Stimulated activated naive CD4-positive, alpha-beta T cell treated with Interleukin-2 at 50 U/mL for 16 hours (primary cell): ENCODE measurements at regions not wholly inside any gene's neighbourhood (a gene's known extent, or its start where the extent isn't known, plus 50 kb on each side); places are given as distances from the start of the nearest gene placed in this dataset.
"Not testable (repeated sequence)": the region's sequence is repeated elsewhere in the genome, so short reads cannot be mapped to it uniquely, and the experiment has no call there.

Experiments
- DNase-seq: peaks from one replicate; lab custom pipeline; 2025; lab: John Stamatoyannopoulos, UW

DNA sequence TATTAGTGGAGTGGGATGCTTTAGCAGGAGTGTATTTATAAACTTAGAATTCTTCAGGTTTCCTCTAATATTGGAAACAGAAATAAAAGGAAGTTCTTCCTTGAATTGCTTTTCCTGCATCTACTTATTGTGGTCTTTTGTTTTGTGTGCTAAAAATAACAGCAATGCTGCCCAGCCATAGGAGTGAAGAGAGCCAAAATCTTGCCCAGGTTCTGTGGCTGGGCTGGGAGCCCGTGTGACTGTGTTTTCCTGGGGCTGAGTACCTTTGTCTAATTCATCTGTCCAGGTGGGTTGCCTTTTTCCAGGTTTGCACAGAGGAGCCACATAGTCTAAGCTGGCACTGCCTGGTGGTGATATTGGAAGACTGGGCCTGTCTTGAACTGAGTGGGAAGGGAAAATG, 179.7 kb upstream of the ADAMTSL1 start:
- no peak for DNase-seq

DNA sequence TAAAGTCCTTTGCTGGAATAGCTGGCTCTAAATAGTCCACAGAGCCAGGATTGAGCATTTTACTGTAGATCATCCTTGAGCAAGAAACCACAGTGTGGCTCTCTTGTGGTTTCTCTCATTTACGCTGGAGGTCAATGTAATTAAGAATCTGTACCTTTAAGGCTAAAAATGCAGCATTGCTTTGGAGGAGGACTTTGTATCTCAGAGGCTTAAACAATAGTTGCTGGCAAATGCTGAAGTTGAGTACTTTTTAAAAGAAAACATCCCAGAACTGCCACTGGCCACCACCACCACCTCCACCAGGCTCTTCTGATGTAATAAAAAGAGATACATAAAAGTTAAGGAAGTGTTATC, 177.3 kb upstream of the ADAMTSL1 start:
- DNase-seq: no peak

DNA sequence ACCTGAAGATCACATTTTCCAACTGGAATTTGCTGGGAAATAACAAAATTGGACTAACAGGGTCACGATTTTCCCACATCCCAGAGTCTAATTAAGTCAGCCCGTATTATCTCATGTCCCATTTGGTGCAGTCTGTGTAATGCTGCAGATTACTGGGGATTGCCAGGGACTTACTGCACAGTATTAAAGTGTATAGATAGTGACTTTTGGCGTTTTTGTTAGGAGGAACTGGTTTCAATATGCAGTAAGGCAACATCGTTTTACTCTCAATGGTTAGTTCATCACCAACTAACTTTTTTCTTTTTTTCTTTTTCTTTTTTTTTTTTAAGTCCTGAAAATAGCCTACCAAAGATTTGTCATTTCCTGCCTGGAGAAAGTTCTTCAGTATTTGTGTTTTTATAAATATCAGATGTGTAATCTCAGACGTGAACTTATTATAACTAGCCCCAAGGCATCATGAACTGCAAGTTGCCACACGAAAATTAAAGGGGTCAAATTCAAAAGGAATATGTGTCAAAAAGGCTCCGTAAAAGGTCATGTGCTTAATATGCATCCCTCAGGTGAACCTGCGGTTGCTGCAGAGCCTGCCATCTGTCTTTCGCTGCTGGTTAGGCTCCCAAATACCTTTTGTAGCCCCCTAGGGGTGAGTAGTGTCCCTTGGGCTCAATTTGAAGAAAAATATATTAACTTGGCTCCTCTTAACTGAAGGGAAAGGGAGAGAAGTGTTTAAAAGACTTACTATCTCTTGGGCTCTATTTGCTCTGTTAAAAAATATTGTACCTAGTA, 176.7 kb upstream of the ADAMTSL1 start:
- no peak for DNase-seq

DNA sequence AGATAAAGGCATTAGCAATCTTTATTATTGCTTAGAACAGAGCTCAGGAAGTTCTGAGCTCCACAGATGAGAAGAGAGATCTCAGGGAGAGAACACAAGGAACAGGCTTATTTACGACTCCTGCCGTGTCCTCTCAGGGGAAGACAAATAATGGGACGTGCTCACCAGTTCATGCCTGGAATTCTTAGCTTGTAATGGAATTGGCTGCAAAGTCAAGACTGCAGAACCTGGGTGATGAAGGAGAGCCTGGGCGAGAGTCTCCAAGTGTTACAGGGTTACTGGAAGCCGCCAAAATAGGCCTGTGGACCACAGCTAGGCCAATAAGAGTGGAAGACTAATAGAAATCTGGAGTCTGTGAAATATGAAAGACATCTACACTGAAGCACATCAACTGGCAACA, 174.5 kb upstream of the ADAMTSL1 start:
- DNase-seq: no peak

DNA sequence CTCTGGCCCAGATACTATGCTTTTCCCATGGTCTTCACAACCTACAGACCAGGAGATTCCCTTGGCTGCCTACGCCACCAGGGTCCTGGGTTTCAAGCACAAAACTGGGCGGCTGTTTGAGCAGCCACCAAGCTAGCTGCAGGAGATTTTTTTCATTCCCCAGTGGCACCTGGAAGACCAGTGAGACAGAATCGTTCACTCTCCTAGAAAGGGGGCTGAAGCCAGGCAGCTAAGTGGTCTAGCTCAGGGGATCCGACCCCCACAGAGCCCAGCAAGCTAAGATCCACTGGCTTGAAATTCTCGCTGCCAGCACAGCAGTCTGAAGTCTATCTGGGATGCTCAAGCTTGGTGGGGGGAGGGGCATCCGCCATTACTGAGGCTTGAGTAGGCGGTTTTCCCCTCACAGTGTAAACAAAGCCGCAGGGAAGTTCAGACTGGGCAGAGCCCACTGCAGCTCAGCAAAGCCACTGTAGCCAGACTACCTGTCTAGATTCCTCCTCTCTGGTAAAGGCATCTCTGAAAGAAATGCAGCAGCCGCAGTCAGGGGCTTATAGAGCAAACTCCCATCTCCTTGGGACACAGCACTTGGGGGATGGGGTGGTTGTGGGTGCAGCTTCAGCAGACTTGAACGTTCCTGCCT, 168.7 kb upstream of the ADAMTSL1 start:
- not testable (repeated sequence) for DNase-seq

DNA sequence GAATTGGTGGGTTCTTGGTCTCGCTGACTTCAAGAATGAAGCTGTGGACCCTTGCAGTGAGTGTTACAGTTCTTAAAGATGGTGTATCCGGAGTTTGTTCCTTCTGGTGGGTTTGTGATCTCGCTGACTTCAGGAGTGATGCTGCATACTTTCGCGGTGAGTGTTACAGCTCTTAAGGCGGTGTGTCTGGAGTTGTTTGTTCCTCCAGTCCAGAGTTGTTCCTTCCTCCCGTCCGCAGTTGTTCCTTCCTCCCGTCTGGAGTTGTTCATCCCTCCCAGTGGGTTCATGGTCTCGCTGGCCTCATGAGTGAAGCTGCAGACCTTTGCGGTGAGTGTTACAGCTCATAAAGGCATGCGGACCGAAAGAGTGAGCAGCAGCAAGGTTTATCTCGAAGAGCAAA, 159.6 kb upstream of the ADAMTSL1 start:
- no peak for DNase-seq

DNA sequence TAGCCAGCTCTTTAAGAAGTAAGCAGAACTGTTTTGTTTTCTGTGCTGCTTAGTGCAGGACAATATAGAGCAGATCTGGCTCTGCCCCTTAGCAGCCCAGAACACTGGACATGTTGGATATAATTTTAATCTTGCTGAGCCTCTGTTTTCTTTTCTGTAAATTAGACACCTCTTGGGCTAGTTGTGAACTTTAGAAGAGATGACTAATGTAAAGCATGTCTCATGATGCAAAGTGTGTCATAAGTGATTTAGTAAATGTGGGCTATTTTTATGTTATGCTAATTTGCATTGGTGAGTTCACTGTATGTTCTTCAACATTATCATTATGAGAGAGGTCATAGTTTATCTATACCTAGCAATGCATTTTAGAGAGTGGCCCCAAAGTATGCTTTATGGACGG, 156.1 kb upstream of the ADAMTSL1 start:
- DNase-seq: no peak

DNA sequence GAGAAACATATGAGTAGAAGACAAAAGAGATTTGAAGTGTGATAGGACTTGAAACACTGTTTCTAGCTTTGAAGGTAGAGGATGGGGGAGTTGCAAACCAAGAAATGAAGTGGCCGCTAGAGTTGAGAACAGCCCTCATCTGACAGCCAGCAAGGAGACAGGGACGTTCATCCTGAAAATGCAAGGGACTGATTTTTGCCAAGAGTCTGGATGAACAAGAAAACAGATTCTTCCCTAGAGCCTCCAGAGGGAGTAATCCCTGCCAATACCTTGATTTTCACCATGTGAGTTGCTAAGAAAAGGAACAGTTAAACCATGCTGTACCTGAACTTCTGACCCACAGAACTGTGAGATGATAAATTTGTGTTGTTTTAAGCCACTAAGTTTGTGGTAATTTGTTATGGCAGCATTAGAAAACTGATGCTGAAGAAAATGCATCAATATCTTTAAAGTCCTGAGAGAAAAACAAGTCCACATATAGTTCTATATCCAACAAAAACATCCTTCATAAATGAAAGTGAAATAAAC, 154.0 kb upstream of the ADAMTSL1 start:
- no peak for DNase-seq

DNA sequence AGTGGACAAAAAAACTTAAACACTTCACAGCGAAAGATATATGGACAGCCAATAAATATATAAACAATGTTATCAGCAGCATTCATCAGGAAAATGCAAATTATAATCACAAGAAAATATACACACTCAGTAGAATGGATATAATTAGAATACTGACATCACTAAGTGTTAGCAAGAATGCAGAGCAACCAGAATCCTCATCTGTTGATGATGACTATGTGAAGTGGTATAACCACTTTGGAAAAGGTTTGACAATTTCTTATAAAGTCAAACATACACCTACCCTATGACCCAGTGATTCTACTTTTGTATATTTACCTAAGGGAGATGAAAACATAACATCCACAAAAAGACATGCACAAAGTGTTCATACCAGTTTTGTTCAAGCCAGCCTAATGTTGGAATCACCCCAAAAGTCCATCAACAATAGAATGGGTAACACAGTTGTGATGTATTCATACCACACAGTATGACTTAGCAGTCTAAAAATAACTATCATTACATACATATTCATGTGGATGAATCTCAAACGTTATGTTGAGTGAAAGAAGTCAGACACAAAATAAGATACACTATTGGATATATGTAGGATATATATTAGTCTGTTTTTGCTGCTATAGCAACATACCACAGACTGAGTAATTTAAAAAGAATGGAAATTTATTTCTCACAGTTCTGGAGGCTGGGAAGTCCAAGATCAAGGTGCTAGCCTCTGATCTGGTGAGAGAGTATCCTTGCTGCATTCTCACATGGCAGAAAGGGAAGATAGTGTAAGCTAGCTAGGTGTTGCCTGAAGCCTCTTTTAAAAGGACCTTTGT, 148.8 kb upstream of the ADAMTSL1 start:
- DNase-seq: no peak

DNA sequence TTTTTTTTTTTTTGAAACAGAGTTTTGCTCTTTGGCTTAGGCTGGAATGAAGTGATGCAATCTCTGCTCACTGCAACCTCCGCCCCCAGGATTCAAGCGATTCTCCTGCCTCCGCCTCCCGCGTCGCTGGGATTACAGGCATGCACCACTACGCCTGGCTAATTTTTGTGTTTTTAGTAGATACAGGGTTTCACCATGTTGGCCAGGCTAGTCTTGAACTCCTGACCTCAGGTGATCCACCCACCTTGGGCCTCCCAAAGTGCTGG, 148.3 kb upstream of the ADAMTSL1 start:
- not testable (repeated sequence) for DNase-seq

DNA sequence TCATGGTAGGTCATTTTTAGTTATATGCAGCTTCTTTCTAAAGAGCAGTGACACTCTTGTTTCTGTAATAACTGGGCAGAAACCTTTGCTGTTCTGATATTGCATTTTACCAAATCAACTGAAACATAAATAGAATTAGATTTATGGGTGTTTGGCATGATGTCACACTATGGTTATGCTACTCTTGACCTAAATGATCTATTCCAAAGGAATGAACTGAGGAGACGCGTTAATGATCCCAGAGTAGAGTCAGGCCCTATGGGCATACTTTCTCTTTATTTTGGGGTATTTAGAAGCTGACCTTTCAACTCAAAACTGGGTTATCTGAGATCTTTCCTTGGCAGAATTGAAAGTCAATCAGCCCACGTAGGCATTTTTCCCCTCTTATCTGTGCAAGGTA, 146.8 kb upstream of the ADAMTSL1 start:
- no peak for DNase-seq

DNA sequence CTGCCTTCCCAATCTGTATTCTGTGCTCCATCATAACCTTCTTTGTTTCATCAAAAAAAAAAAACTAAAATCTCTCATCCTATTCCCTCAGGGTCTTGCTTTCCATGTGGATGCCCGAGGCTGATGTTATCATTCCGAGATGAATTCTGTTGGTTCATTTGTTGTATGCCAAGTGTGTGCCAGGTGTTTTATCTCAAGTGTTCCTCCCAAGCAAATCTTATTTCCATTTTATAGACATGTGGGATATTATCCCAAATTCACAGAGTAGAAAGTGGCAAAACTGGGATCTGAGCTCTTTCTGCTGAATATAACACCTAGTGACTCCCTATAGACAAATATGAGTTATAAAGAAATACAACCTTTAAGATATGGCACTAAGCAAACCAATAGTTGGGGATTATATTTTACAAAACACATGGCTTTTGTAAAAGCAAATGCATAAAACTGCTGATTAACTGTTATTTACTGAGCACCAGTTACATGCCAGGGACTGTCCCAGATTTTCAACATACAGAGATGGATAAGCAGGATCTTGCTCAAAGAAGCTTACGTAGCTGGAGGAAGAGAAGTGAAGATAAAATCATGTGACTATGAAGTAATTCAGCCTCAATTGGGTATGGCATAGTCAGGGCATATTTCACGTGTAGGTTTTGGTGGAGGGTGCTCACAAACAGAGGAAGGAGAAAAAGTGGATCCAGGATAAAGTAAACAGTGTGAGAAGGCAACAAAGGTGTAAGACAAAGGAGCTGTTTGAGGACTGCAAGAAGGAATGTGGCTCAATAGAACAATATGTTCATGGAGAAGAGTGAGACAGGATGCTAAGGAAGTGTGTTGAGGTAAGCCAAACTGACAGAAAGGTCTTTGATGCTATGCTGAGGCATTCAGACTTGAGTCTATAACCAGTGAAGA, 143.3 kb upstream of the ADAMTSL1 start:
- DNase-seq: no peak

DNA sequence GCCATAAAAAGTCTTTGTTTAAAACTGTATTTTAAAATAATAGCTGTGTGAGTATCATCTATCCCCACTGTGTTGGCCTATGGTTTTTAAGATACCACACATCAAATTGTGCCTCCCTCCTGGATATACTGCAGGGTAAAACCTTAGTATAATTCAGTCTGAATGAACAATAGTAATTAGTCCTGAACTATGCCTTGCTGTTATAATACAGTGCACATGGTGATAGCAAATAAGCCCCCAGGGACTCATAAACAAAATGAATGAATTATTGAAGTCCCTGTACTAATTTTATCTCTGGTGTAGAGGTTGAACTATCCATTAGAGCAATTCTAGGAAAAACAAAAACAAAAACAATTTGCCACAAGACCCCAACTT, 142.7 kb upstream of the ADAMTSL1 start:
- no peak for DNase-seq

DNA sequence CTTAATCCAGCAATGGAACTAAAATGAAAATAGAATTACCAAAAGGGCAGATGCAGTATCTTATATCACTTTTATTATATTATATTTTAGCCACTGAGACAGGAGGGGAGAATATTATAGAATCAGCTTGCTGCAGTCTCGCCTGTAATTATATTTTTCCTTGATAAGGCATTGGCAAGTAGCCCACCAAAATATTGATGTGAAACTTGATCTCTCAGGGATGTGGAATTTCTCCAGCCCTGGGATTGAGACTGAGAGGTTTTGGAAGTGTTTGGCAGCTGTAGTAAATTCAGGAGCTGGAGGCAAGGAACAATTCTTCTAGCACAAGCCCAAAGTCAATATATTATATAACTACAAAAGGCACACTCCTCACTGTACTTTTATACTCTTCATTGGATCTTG, 142.1 kb upstream of the ADAMTSL1 start:
- no peak for DNase-seq

DNA sequence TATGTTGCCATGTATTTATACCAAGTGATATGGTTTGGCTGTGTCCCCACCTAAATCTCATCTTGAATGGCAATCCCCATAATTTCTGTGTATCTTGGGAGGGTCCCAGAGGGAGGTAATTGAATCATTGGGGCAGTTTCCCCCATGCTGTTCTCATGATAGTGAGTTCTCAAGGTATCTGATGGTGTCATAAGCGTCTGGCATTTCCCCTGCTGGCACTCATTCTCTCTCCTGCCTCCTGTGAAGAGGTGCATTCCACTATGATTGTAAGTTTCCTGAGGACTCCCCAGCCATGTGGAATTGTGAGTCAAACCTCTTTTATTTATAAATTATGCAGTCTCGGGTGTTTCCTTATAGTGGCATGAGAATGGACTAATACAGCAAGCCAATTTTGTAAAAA, 140.8 kb upstream of the ADAMTSL1 start:
- no peak for DNase-seq

DNA sequence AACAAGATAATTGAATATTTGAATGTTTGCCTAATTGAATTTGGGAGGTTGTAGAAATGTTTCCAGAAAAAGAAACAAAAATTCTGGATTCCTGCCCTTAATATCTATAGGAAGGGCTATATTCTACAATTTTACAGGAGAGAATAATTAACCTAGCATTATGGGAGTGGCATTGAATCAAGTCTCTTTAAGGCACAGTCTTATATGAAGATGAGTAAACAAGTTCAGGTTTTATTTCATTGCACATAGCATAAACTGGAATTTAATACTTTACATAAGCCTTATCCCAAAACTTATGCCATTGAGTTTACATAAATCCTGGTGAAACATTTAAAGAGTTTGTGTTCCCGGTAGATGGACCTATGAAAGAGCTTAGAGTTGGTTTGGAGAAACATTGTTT, 138.1 kb upstream of the ADAMTSL1 start:
- DNase-seq: no peak

DNA sequence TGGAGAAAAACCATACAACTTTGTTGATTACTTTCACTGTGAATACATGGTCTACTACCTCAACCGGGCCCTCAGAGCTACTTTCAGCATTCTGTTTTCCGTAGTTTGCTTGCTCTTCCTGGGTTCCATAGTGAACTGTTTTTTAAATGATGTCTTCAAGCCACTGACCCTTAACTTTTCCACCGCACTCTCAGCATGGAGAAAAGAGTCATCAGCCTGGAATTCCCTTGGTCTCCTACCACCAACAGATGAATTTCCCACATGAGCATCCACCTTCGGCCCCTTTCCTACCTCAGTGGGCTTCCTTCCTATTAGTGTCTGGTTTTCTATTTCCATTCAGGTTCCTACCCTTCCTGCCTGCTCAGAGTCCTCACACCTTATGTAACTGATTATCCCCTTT, 135.9 kb upstream of the ADAMTSL1 start:
- DNase-seq: no peak

DNA sequence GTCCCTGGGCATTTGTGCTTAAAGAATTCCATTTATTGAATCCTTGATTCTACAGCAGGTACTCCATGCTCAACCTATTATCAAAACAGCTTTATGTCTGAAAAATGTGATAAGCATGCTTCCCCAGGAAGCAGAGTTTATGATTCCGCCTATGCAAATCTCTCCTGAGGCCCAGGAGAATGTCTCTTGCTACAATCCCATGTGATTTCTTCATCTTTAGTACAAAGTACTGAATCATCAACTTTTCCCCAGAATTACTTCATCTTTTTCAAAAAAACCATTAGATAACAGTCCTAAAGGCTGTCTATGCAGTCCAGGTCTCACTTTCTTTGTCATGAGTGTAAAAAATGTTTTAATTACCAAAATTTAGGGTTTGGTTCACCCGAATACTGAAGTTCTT, 130.2 kb upstream of the ADAMTSL1 start:
- no peak for DNase-seq

DNA sequence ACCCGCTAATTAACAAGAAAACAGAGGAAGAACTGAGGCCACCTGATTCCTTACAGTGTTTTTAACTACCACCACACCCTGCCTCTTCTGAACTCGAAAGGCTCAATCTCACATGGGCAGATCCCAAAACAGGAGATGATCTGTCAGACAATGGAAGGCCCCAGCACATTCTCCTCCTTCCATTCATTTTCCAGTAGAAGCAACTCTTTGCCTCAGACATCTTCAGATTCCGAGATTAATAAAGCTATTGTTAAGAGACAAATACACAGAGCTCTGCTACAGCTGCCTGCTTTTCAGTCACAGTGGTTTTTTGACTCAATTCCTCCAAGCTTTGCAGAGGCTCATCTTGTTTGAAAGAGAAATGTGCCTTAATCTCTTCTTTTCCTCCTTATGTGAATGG, 127.2 kb upstream of the ADAMTSL1 start:
- DNase-seq: no peak

DNA sequence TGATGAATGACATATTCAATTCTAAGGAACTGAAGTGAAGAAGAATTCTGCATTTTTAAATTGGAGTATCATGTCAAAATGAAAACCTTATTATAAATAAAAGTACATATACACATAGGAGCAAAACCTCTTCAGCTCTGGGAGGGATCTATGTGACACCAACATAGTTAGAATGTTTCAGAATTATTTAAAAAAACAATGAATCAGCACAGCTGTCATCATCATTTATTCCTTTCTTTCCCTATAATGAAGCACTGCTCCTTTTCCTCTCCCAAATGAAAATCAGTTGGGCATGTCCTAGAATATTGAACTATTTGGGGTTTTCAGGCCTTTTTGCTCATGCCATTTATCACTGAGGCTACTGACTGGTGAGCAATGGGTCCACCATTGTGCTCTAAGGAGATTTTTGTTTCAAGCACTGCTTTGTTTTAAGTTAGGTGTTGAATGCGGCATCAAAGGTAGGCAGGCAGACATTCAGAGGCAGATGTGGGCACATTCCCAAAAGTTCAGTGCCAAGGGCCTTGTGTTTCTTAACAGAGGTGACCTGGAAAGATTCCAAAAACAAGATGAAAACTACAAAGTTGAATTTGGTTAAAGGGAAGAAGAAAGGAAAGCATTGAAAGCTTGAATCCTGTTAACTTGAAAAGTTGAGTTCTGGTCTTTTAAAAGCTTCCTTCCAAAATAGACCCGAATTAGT, 126.4 kb upstream of the ADAMTSL1 start:
- DNase-seq: no peak

DNA sequence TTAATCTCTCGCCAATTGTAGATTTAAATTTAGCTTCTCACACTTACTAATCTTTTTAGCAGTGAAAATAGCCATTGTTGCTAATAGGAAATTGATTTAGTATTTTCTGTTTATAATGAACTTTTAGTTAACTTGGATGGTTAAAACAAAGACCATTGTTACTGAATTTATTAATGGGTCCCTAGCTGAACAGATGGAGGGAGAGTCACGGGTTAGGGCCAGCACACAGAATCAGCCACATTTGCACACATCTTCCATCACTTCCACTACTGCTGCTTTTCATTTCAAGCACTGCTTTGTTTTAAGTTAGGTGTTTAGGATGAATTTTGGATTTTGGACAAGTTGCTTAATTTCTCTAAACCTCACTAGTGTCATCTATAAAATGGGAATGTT, 125.9 kb upstream of the ADAMTSL1 start:
- no peak for DNase-seq

DNA sequence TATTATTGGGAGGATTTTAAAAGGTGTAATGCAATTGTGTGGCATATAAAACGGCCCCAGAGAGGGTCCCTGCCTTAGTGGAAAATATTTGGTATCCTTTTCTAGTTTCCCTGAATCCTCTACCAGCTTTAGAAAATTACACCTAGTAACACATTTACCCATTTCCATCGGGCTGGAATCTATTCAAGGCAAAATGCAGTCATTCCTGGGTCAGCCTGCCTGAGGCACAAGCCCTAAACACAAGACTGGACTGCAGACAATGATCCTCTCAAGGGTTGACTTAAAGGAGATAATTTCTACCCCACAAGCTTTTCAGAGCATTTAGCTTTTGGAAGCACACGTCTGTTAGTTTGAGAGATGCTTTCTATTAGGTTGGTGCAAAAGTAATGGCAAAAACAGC, 124.4 kb upstream of the ADAMTSL1 start:
- DNase-seq: no peak
